ENCODE measurements at regions not wholly inside any gene's neighbourhood (a gene's known extent, or its start where the extent isn't known, plus 50 kb on each side); places are given as distances from the start of the nearest gene placed in this dataset.

- ATAC-seq (no peak), DNase-seq (no peak)
- Histone ChIP-seq H3K36me3 (no peaks in the 10 kb centered on the region), H3K27ac (no peak overlapping the region), H3K4me3 (no peak overlapping the region), H3K4me1 (no peaks in the 10 kb centered on the region), H3K9me3 (no peaks in the 10 kb centered on the region), H3K27me3 (no peaks in the 10 kb centered on the region)
- in situ Hi-C loops (cut with MboI; ENCODE audit: low sequenced_read_pairs in 4 of 4) (no loop called here), intact Hi-C loops (cut with DNase I; ENCODE audit: low total_unique reads) (no loop called here)
- TF ChIP-seq, protein P1, sequence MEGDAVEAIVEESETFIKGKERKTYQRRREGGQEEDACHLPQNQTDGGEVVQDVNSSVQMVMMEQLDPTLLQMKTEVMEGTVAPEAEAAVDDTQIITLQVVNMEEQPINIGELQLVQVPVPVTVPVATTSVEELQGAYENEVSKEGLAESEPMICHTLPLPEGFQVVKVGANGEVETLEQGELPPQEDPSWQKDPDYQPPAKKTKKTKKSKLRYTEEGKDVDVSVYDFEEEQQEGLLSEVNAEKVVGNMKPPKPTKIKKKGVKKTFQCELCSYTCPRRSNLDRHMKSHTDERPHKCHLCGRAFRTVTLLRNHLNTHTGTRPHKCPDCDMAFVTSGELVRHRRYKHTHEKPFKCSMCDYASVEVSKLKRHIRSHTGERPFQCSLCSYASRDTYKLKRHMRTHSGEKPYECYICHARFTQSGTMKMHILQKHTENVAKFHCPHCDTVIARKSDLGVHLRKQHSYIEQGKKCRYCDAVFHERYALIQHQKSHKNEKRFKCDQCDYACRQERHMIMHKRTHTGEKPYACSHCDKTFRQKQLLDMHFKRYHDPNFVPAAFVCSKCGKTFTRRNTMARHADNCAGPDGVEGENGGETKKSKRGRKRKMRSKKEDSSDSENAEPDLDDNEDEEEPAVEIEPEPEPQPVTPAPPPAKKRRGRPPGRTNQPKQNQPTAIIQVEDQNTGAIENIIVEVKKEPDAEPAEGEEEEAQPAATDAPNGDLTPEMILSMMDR (IDR thresholded peaks at IDR 0.05 in 4 of 5, conservative IDR thresholded peaks at IDR 0.05 in 1 of 5): no peak
- no peak for TF ChIP-seq POLR2A (IDR thresholded peaks at IDR 0.05)
These were observed 111.4 kb upstream of the TIAM1 start for GRCh38 chr21:31455506-31455905.

GRCh38 chr21:31450980-31451379, 106.9 kb upstream of the TIAM1 start:
- Histone ChIP-seq H3K27ac (no peak overlapping the region), H3K9me3 (no peaks in the 10 kb centered on the region), H3K4me1 (no peaks in the 10 kb centered on the region), H3K4me3 (no peak overlapping the region), H3K27me3 (no peaks in the 10 kb centered on the region), H3K36me3 (no peaks in the 10 kb centered on the region)
- in situ Hi-C loops (cut with MboI; ENCODE audit: low sequenced_read_pairs in 4 of 4): no loop called here
- intact Hi-C loops (cut with DNase I; ENCODE audit: low total_unique reads): no loop called here
- TF ChIP-seq, protein P1 (IDR thresholded peaks at IDR 0.05 in 4 of 5, conservative IDR thresholded peaks at IDR 0.05 in 1 of 5): no peak
- no peak for TF ChIP-seq POLR2A (IDR thresholded peaks at IDR 0.05)
- ATAC-seq (no peak), DNase-seq (no peak)

GRCh38 chr21:31449921-31450535, 106.0 kb upstream of the TIAM1 start:
- Histone ChIP-seq H3K36me3 (no peaks in the 10 kb centered on the region), H3K4me1 (no peaks in the 10 kb centered on the region), H3K4me3 (no peak overlapping the region), H3K27me3 (no peaks in the 10 kb centered on the region), H3K27ac (no peak overlapping the region), H3K9me3 (no peaks in the 10 kb centered on the region)
- intact Hi-C loops (cut with DNase I; ENCODE audit: low total_unique reads): no loop called here
- in situ Hi-C loops (cut with MboI; ENCODE audit: low sequenced_read_pairs in 4 of 4): no loop called here
- DNase-seq: no peak
- TF ChIP-seq, protein P1 (IDR thresholded peaks at IDR 0.05 in 4 of 5, conservative IDR thresholded peaks at IDR 0.05 in 1 of 5): no peak
- no peak for TF ChIP-seq POLR2A (IDR thresholded peaks at IDR 0.05)
- ATAC-seq: no peak

- DNase-seq: no peak
- ATAC-seq: no peak
- Histone ChIP-seq H3K27me3 (no peaks in the 10 kb centered on the region), H3K4me3 (no peak overlapping the region), H3K4me1 (no peaks in the 10 kb centered on the region), H3K36me3 (no peaks in the 10 kb centered on the region), H3K27ac (no peak overlapping the region), H3K9me3 (no peaks in the 10 kb centered on the region)
- intact Hi-C loops (cut with DNase I; ENCODE audit: low total_unique reads): no loop called here
- no peak for TF ChIP-seq POLR2A (IDR thresholded peaks at IDR 0.05)
- TF ChIP-seq, protein P1 (IDR thresholded peaks at IDR 0.05 in 4 of 5, conservative IDR thresholded peaks at IDR 0.05 in 1 of 5): no peak
- in situ Hi-C loops (cut with MboI; ENCODE audit: low sequenced_read_pairs in 4 of 4): no loop called here
These were observed 104.4 kb upstream of the TIAM1 start for GRCh38 chr21:31448496-31448895.

DNA sequence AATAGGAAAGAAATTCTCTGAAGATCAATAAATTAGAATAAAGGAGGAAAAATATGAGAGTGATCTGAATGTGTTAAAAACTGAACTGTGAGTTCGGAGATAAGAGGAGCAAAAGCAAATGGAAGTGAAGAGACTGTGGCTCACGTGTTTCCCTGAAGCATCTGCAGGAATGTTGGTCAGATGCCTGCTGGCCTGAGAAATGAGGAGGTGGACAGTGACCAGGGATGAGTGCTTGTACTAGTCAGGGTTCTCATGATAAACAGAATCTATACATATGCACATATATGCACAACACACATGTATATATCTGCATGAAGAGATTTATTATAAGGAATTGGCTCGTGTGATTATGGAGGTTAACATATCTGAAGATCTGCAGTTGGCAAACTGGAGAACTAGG, 103.4 kb upstream of the TIAM1 start:
- H3K36me3 ChIP-seq: no peaks in the 10 kb centered on the region
- in situ Hi-C loops (cut with MboI; ENCODE audit: low sequenced_read_pairs in 4 of 4): no loop called here
- no peak for ATAC-seq

More for the DNA sequence above, 103.4 kb upstream of the TIAM1 start:
- H3K27ac ChIP-seq: no peak overlapping the region
- no peaks in the 10 kb centered on the region for H3K9me3 ChIP-seq
- intact Hi-C loops (cut with DNase I; ENCODE audit: low total_unique reads): no loop called here
- no peaks in the 10 kb centered on the region for H3K4me1 ChIP-seq
- no peak for TF ChIP-seq POLR2A (IDR thresholded peaks at IDR 0.05)
- TF ChIP-seq, protein P1 (IDR thresholded peaks at IDR 0.05 in 4 of 5, conservative IDR thresholded peaks at IDR 0.05 in 1 of 5): no peak
- H3K27me3 ChIP-seq: no peaks in the 10 kb centered on the region
- no peak for DNase-seq
- no peak overlapping the region for H3K4me3 ChIP-seq
